Amniotic stem cell (primary cell): ENCODE measurements at regions not wholly inside any gene's neighbourhood (a gene's known extent, or its start where the extent isn't known, plus 50 kb on each side); places are given as distances from the start of the nearest gene placed in this dataset.
"Not testable (repeated sequence)": the region's sequence is repeated elsewhere in the genome, so short reads cannot be mapped to it uniquely, and the experiment has no call there.

Experiments
- DNase-seq: peaks from one replicate; lab custom pipeline; 2025; lab: John Stamatoyannopoulos, UW

GRCh38 chr7:42685911-42686310 lies 226.0 kb downstream of the C7orf25 start:
- DNase-seq, result no peak

GRCh38 chr7:42677751-42678699 lies 233.8 kb downstream of the C7orf25 start:
- peak; percentile 59 for DNase-seq

GRCh38 chr7:42674541-42674940 lies 237.3 kb downstream of the C7orf25 start:
- no peak for DNase-seq

- no peak for DNase-seq
Observed at GRCh38 chr7:42673951-42674350, 237.9 kb downstream of the C7orf25 start.

GRCh38 chr7:42672339-42672999 lies 239.4 kb downstream of the C7orf25 start:
- DNase-seq, result no peak

- no peak for DNase-seq
Observed at GRCh38 chr7:42671627-42672026, 240.2 kb downstream of the C7orf25 start.

- DNase-seq, result no peak
Observed at GRCh38 chr7:42666994-42667393, 244.9 kb downstream of the C7orf25 start.

- DNase-seq, result no peak
Observed at GRCh38 chr7:42662862-42663261, 249.0 kb downstream of the C7orf25 start.

GRCh38 chr7:42661312-42661711 lies 250.6 kb downstream of the C7orf25 start:
- peak; percentile 44 for DNase-seq

- no peak for DNase-seq
Observed at GRCh38 chr7:42650701-42651100, 261.2 kb downstream of the C7orf25 start.

GRCh38 chr7:42650171-42650570 lies 261.7 kb downstream of the C7orf25 start:
- no peak for DNase-seq

- no peak for DNase-seq
Observed at GRCh38 chr7:42645906-42646305, 266.0 kb downstream of the C7orf25 start.

GRCh38 chr7:42642699-42643098 lies 269.2 kb downstream of the C7orf25 start:
- no peak for DNase-seq

- DNase-seq, result no peak
Observed at GRCh38 chr7:42639930-42640329, 271.9 kb downstream of the C7orf25 start.

- DNase-seq, result not testable (repeated sequence)
Observed at GRCh38 chr7:42636380-42636779, 275.5 kb downstream of the C7orf25 start.

GRCh38 chr7:42628054-42628453 lies 283.8 kb downstream of the C7orf25 start:
- DNase-seq, result no peak

GRCh38 chr7:42627626-42628025 lies 284.2 kb downstream of the C7orf25 start:
- DNase-seq, result no peak

GRCh38 chr7:42627101-42627500 lies 284.8 kb downstream of the C7orf25 start:
- no peak for DNase-seq

- no peak for DNase-seq
Observed at GRCh38 chr7:42625421-42625820, 286.4 kb downstream of the C7orf25 start.

GRCh38 chr7:42624471-42624870 lies 287.4 kb downstream of the C7orf25 start:
- no peak for DNase-seq

- DNase-seq, result no peak
Observed at GRCh38 chr7:42621543-42622219, 290.2 kb downstream of the C7orf25 start.

GRCh38 chr7:42618651-42619360 lies 293.1 kb downstream of the C7orf25 start:
- DNase-seq, result no peak
